ENCODE measurements at regions not wholly inside any gene's neighbourhood (a gene's known extent, or its start where the extent isn't known, plus 50 kb on each side); places are given as distances from the start of the nearest gene placed in this dataset.

- Histone ChIP-seq H3K4me2 (no peak overlapping the region), H3K9me2 (replicated peaks; ENCODE audit: insufficient read depth) (no peaks in the 10 kb centered on the region), H3K9me3 (ENCODE audit: low read depth) (no peaks in the 10 kb centered on the region), H4K20me1 (ENCODE audit: insufficient read depth, poor library complexity, severe bottlenecking) (no peaks in the 10 kb centered on the region), H2AFZ (no peak overlapping the region), H3K79me2 (no peaks in the 10 kb centered on the region), H3K27ac (no peak overlapping the region), H3K36me3 (replicated peaks; ENCODE audit: insufficient read depth, low read depth) (no peaks in the 10 kb centered on the region), H3K4me3 (no peak overlapping the region), H3K4me1 (ENCODE audit: insufficient read depth) (no peaks in the 10 kb centered on the region), H3K27me3 (no peaks in the 10 kb centered on the region)
- WGBS (ENCODE audit: low lambda C conversion rate, missing lambda C conversion rate): 58% methylated on average over 4 of the region's 4 CpGs
- no peak for DNase-seq (ENCODE audit: low spot score)
- TF ChIP-seq, protein P1, sequence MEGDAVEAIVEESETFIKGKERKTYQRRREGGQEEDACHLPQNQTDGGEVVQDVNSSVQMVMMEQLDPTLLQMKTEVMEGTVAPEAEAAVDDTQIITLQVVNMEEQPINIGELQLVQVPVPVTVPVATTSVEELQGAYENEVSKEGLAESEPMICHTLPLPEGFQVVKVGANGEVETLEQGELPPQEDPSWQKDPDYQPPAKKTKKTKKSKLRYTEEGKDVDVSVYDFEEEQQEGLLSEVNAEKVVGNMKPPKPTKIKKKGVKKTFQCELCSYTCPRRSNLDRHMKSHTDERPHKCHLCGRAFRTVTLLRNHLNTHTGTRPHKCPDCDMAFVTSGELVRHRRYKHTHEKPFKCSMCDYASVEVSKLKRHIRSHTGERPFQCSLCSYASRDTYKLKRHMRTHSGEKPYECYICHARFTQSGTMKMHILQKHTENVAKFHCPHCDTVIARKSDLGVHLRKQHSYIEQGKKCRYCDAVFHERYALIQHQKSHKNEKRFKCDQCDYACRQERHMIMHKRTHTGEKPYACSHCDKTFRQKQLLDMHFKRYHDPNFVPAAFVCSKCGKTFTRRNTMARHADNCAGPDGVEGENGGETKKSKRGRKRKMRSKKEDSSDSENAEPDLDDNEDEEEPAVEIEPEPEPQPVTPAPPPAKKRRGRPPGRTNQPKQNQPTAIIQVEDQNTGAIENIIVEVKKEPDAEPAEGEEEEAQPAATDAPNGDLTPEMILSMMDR (IDR thresholded peaks at IDR 0.05; ENCODE audit: poor library complexity): no peak
- TF ChIP-seq EZH2phosphoT487 (IDR thresholded peaks at IDR 0.05; ENCODE audit: low read depth, severe bottlenecking, unreplicated experiment) (no peak), EZH2 (IDR thresholded peaks at IDR 0.05; ENCODE audit: borderline replicate concordance) (no peak)
These were observed 156.4 kb downstream of the HS3ST2 start for GRCh38 chr16:22970209-22970865.

DNA sequence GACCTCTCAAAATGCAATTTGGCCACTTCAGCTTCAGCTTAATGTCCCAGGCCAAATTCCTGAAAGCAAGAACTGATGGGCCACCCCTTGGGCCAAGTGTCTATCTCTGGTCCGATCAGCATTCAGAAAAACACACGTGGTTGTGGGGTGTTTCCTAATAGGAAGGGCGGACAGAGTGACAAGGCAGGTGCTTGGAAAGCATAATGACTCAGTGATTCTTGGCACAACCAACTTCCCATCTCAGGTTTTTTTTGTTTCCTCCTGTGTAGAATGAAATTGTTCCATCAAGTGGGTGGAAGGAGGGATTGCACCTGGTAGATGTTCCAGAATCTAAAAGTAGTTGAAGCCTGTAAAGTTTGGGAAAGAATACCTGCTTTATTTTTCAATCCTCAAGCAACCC, 155.6 kb downstream of the HS3ST2 start:
- DNase-seq (ENCODE audit: low spot score): no peak
- Histone ChIP-seq H2AFZ (no peak overlapping the region), H3K79me2 (no peaks in the 10 kb centered on the region), H4K20me1 (ENCODE audit: insufficient read depth, poor library complexity, severe bottlenecking) (no peaks in the 10 kb centered on the region), H3K27ac (no peak overlapping the region), H3K4me1 (ENCODE audit: insufficient read depth) (no peaks in the 10 kb centered on the region), H3K4me2 (no peak overlapping the region), H3K27me3 (no peaks in the 10 kb centered on the region), H3K9me2 (replicated peaks; ENCODE audit: insufficient read depth) (no peaks in the 10 kb centered on the region), H3K36me3 (replicated peaks; ENCODE audit: insufficient read depth, low read depth) (no peaks in the 10 kb centered on the region), H3K4me3 (no peak overlapping the region), H3K9me3 (ENCODE audit: low read depth) (no peaks in the 10 kb centered on the region)
- 87% methylated on average over 3 of the region's 3 CpGs for WGBS (ENCODE audit: low lambda C conversion rate, missing lambda C conversion rate)
- TF ChIP-seq, protein P1 (IDR thresholded peaks at IDR 0.05; ENCODE audit: poor library complexity): no peak
- TF ChIP-seq EZH2 (IDR thresholded peaks at IDR 0.05; ENCODE audit: borderline replicate concordance) (no peak), EZH2phosphoT487 (IDR thresholded peaks at IDR 0.05; ENCODE audit: low read depth, severe bottlenecking, unreplicated experiment) (no peak)

GRCh38 chr16:22968931-22969330, 155.0 kb downstream of the HS3ST2 start:
- Histone ChIP-seq H3K4me1 (ENCODE audit: insufficient read depth) (no peaks in the 10 kb centered on the region), H3K79me2 (no peaks in the 10 kb centered on the region), H3K4me3 (no peak overlapping the region), H3K9me2 (replicated peaks; ENCODE audit: insufficient read depth) (no peaks in the 10 kb centered on the region), H3K27me3 (no peaks in the 10 kb centered on the region), H2AFZ (no peak overlapping the region), H3K9me3 (ENCODE audit: low read depth) (no peaks in the 10 kb centered on the region), H3K4me2 (no peak overlapping the region), H3K36me3 (replicated peaks; ENCODE audit: insufficient read depth, low read depth) (no peaks in the 10 kb centered on the region), H3K27ac (no peak overlapping the region), H4K20me1 (ENCODE audit: insufficient read depth, poor library complexity, severe bottlenecking) (no peaks in the 10 kb centered on the region)
- 22% methylated on average over 3 of the region's 3 CpGs for WGBS (ENCODE audit: low lambda C conversion rate, missing lambda C conversion rate)
- DNase-seq (ENCODE audit: low spot score): no peak
- TF ChIP-seq EZH2phosphoT487 (IDR thresholded peaks at IDR 0.05; ENCODE audit: low read depth, severe bottlenecking, unreplicated experiment): no peak
- TF ChIP-seq, protein P1 (IDR thresholded peaks at IDR 0.05; ENCODE audit: poor library complexity): no peak
- TF ChIP-seq EZH2 (IDR thresholded peaks at IDR 0.05; ENCODE audit: borderline replicate concordance): no peak

Measured in hepatocyte (in vitro differentiated cells).